ENCODE measurements at regions not wholly inside any gene's neighbourhood (a gene's known extent, or its start where the extent isn't known, plus 50 kb on each side); places are given as distances from the start of the nearest gene placed in this dataset.

DNA sequence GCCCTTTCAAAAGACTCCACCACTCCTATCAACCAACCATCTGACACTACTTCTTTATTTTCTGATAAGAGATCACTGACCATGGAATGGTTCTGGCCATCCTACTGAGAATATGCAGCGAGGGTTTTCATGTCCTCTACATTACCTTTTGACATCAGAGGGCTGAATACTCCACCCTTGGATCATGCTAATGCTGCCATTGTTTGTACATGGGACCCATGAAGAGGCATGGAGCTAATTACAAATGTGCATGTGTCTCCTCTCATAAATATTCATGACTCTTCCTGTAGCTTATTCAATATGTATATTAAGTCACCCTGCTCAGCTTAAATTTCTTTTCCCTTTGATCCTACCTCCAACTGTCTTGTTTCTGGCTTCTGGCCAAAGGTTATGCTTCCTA, 1065.8 kb upstream of the GHITM start:
- WGBS, 2 donors (ENCODE audit: low coverage in 1 of 2) = 70 to 90% methylated on average over 1 of the region's 1 CpG
- H3K27me3 ChIP-seq = no peaks in the 10 kb centered on the region
- H3K9me3 ChIP-seq = no peaks in the 10 kb centered on the region
- ATAC-seq = no peak
- no peak overlapping the region for H3K4me3 ChIP-seq
- no peak overlapping the region for H3K27ac ChIP-seq
- TF ChIP-seq, protein P1, sequence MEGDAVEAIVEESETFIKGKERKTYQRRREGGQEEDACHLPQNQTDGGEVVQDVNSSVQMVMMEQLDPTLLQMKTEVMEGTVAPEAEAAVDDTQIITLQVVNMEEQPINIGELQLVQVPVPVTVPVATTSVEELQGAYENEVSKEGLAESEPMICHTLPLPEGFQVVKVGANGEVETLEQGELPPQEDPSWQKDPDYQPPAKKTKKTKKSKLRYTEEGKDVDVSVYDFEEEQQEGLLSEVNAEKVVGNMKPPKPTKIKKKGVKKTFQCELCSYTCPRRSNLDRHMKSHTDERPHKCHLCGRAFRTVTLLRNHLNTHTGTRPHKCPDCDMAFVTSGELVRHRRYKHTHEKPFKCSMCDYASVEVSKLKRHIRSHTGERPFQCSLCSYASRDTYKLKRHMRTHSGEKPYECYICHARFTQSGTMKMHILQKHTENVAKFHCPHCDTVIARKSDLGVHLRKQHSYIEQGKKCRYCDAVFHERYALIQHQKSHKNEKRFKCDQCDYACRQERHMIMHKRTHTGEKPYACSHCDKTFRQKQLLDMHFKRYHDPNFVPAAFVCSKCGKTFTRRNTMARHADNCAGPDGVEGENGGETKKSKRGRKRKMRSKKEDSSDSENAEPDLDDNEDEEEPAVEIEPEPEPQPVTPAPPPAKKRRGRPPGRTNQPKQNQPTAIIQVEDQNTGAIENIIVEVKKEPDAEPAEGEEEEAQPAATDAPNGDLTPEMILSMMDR (IDR thresholded peaks at IDR 0.05) = no peak
- TF ChIP-seq POLR2A (IDR thresholded peaks at IDR 0.05) (no peak), EP300 (IDR thresholded peaks at IDR 0.05) (no peak), POLR2AphosphoS5 (IDR thresholded peaks at IDR 0.05) (no peak)
- H3K4me1 ChIP-seq = no peaks in the 10 kb centered on the region
- H3K36me3 ChIP-seq = no peaks in the 10 kb centered on the region

DNA sequence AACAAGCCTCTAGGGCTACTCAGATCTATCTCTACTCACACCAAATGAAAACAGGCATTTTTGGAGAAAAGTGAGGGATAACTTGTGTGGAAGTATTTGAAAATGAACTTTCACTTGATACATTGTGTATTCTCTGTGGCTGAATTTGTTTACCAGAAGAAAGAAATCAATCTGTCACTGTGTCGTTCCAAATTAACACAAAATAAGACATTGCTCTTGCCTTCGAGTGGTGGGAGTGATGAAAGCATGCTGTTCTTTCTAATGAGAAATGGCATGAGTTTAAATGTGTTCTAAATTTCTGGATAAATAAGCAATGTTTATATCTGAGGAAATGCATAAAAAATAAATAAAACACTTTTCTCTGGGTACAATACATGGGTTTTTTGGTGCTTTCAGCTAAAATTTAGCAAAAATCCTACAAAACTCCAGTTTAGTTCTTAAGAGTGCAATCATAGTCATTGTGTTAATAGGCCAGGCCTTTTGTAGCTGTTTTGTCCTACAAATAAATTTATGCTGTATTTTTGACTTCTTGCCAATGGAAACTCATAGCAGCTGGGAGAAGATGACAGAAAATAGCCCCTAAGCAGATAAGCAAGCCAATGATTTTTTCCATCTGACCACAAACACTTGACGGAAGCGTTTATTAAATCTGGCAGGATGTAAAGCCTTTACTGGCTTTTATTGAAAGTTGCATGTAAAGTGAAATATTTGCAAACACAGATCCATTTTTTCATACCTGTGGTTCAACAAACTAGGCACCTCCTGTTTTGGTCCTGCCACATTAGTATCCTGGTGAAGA, 1064.1 kb upstream of the GHITM start:
- no peak for TF ChIP-seq EP300 (IDR thresholded peaks at IDR 0.05)
- no peak for TF ChIP-seq POLR2AphosphoS5 (IDR thresholded peaks at IDR 0.05)
- TF ChIP-seq POLR2A (IDR thresholded peaks at IDR 0.05) = no peak
- TF ChIP-seq, protein P1 (IDR thresholded peaks at IDR 0.05) = no peak
- Histone ChIP-seq H3K27ac (no peak overlapping the region), H3K4me1 (no peaks in the 10 kb centered on the region), H3K4me3 (no peak overlapping the region), H3K27me3 (no peaks in the 10 kb centered on the region), H3K9me3 (no peaks in the 10 kb centered on the region), H3K36me3 (no peaks in the 10 kb centered on the region)
- 22 to 33% methylated on average over 4 of the region's 4 CpGs for WGBS, 2 donors (ENCODE audit: low coverage in 1 of 2)
- no peak for ATAC-seq

DNA sequence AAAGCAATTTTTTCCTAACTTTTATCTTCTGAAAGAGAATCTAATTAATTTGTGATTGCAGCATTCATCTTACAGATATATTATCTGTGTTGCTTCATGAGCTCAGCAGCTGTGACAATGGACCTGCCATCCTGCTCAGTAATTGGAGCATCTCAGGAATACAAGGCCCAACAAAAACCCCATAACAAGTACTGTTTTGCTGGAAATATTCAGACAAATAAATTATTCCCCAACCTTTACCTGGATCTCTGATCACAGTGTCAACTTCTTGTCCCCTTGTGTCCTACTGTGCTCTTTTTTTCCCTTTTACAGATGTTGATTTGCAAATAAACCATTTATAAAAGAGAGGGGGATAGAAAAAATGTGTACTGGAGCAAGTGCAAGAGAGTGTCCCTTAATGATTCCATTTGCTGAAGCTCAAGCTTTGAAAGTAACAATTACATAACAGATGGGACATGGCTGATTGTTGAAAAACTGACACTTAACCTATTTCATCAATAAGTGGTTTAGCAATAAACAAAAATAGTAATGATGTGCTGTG, 1063.4 kb upstream of the GHITM start:
- no peaks in the 10 kb centered on the region for H3K36me3 ChIP-seq
- no peaks in the 10 kb centered on the region for H3K4me1 ChIP-seq
- no peaks in the 10 kb centered on the region for H3K27me3 ChIP-seq
- H3K27ac ChIP-seq = no peak overlapping the region
- no peak for TF ChIP-seq POLR2AphosphoS5 (IDR thresholded peaks at IDR 0.05)
- TF ChIP-seq EP300 (IDR thresholded peaks at IDR 0.05) = no peak
- no peak for TF ChIP-seq POLR2A (IDR thresholded peaks at IDR 0.05)
- TF ChIP-seq, protein P1 (IDR thresholded peaks at IDR 0.05) = no peak
- H3K4me3 ChIP-seq = no peak overlapping the region
- H3K9me3 ChIP-seq = no peaks in the 10 kb centered on the region
- ATAC-seq = no peak

DNA sequence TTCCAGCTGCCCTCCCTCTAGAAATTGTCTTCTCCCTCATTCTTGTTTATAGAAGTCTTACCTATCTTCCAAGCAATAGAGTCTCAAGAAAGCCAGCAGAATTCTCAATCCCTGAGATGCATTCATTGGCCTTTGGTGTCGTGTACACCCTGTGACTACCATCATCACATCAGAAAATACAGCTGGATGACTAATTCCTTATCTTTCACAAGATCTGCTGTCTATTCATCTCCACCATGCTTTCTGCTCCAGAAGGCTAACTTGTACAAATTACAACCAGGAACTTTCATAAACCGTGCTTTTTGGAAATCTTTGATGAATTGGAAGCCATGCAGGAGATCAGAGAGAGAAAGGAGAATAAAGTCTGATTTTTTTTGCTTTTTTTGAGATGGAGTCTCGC, 1062.9 kb upstream of the GHITM start:
- WGBS, 2 donors (ENCODE audit: low coverage in 1 of 2) = 59 to 60% methylated on average over 3 of the region's 3 CpGs
- no peaks in the 10 kb centered on the region for H3K27me3 ChIP-seq
- no peak for ATAC-seq
- TF ChIP-seq POLR2AphosphoS5 (IDR thresholded peaks at IDR 0.05) = no peak
- no peak for TF ChIP-seq EP300 (IDR thresholded peaks at IDR 0.05)
- TF ChIP-seq, protein P1 (IDR thresholded peaks at IDR 0.05) = no peak
- TF ChIP-seq POLR2A (IDR thresholded peaks at IDR 0.05) = no peak
- no peak overlapping the region for H3K4me3 ChIP-seq
- no peaks in the 10 kb centered on the region for H3K9me3 ChIP-seq
- no peak overlapping the region for H3K27ac ChIP-seq
- H3K4me1 ChIP-seq = no peaks in the 10 kb centered on the region
- no peaks in the 10 kb centered on the region for H3K36me3 ChIP-seq

DNA sequence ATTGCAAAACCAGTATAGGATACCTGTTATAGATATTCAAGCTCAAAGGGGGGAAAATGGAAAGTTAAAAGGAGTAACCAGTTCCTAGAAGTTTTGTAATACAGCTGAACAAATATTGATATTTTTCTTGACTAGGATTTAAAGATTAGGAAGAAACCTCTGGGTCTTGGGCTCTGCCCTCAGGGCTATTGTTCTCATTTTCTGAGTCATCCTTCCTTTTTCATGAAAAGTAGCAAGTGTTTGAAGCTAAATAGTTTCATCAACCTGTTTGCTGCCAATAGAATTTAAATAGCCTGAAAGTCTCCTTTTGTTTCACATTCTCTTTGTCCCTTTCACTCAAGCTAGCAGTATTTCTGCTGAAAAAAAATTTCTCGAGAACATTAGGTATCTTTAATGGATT, 1061.1 kb upstream of the GHITM start:
- no peaks in the 10 kb centered on the region for H3K27me3 ChIP-seq
- no peaks in the 10 kb centered on the region for H3K9me3 ChIP-seq
- WGBS, 2 donors (ENCODE audit: low coverage in 1 of 2) = 67 to 90% methylated on average over 1 of the region's 1 CpG
- H3K27ac ChIP-seq = no peak overlapping the region
- H3K36me3 ChIP-seq = no peaks in the 10 kb centered on the region
- TF ChIP-seq POLR2AphosphoS5 (IDR thresholded peaks at IDR 0.05) = no peak
- no peak for TF ChIP-seq EP300 (IDR thresholded peaks at IDR 0.05)
- no peak for TF ChIP-seq POLR2A (IDR thresholded peaks at IDR 0.05)
- TF ChIP-seq, protein P1 (IDR thresholded peaks at IDR 0.05) = no peak
- no peak overlapping the region for H3K4me3 ChIP-seq
- no peak for ATAC-seq
- H3K4me1 ChIP-seq = no peaks in the 10 kb centered on the region
